ENCODE measurements at regions not wholly inside any gene's neighbourhood (a gene's known extent, or its start where the extent isn't known, plus 50 kb on each side); places are given as distances from the start of the nearest gene placed in this dataset.
"Not testable (repeated sequence)": the region's sequence is repeated elsewhere in the genome, so short reads cannot be mapped to it uniquely, and the experiment has no call there.

DNA sequence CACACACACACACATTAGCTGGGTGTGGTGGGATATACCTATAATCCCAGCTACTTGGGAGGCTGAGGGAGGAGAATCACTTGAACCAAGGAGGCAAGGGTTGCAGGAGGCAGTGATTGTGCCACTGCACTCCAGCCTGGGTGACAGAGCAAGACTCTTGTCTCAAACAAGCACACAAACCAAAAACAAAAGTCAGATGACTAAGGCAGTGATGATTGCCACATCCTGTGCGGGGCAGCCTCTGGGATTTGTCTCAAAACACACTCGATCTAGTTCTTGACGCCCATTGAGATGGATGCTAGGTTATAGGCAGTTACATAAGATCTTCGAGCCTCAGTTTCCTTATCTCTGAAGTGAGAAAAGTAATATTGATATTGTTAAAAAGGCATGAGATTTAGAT, 57.8 kb upstream of the NBPF8 start:
- DNase-seq, result not testable (repeated sequence)

GRCh38 chr1:120356170-120356569, 58.7 kb upstream of the NBPF8 start:
- DNase-seq, result peak; percentile 19

DNA sequence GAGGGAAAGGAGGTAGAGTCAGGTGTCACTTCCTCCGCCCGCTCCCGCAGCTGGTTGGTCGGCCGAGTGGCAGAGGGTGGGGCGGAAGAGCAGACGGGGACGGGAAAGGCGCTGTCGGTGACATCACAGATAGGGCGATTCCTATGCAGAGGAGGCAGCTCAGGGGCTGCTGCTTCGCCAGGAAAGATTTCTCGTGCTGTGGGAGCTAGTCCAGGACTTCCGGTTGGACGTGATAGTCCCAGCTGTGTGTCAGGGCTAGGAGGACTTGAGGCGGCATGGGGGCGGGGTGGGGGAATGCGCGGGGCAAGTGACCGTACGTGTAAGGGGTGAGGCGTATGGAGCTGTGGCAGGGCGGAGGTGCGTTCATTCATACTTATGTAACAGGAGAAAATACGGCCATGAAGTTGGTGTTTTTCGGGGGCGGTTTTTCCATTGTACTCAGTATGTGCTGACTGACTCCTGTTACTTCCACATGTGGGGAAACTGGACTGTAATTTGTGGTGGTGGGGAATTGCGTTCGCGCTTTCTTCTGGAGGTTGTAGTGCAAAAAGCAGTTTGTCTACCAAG, 60.1 kb upstream of the NBPF8 start:
- peak; percentile 40 for DNase-seq

DNA sequence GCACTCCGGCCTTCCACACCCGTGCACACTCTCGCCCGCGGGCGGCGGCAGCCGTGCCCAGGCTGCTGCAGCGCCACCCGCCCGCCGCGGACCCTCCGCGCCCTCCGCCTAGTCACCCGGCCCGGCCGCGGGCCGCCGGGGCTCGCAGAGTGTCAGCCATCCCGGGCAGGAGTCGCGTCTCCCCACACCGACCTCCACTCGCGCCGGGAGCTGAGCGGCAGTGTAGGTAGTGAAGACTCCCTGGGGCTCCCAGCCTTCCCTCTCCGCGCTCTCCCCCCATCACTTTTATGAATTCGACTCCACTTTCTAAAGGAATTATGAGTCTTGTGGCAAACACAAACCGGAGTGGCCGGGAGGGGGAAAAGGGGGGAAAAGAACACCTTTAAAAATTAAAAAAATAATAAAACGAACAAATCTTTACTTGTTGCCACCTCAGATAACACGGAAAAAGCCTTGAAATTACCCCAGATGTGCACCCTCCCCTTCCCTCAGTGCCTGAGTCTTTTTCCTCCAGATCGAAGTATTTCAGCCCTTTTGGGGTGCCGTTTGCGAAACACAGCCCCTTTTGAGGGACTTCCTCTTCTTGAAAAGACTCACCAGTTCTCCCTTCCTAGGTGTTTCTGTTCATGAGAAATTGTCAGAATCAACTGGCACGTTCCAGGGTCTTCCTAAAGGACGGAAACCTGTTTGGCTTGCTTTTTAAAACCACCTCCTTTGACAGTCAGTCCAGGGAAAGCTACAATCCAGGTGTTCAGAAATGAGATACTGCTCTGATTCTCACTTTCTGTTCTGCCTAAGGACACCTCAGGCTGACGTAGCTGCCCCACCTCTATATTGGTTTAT, 72.4 kb upstream of the NBPF8 start:
- not testable (repeated sequence) for DNase-seq

GRCh38 chr1:120341756-120342155, 73.1 kb upstream of the NBPF8 start:
- DNase-seq, result not testable (repeated sequence)

DNA sequence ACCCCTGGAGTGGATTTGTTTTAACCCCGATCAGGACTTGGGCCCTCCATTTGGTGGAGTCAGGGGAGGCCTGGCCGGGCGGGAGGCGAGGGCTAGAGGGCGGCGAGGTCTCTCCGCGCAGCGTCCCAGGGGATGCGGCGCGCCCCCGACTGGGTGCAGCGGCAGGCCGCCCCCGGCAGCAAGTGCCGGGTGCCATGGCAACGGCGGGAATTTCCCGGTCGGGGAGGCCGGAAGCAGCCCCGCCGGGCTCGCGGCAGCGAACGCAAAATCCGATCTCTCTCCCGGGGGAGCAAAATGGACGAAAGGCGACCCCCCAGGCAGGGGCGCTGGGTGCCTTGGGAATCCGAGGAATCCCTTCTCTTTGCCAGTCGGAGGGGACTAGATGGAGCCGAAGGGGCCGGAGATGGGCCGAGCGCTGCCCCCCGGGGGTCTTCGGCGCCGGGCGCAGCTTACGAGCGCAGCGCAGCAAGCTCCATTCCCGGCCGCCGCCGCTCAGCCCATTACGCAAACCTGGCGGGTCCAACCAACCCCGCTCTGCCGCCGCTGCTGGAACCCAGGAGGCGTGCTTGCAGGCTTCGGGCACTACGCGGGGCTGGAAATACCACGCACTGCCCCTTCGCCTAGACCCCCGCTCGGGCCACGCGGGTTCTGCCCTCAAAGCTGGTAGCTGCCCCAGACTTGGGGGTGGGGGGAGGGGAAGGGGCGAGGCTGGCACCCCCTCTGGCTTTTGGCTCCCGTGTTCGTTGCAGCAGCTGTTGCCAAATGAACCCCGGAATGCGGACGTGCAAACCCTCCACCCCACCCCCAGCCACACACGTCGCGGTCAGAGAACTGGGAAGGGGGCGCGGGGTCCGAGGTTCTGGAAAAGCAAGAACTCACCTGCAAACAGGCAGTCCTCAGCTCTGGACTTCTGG, 73.7 kb upstream of the NBPF8 start:
- not testable (repeated sequence) for DNase-seq

DNA sequence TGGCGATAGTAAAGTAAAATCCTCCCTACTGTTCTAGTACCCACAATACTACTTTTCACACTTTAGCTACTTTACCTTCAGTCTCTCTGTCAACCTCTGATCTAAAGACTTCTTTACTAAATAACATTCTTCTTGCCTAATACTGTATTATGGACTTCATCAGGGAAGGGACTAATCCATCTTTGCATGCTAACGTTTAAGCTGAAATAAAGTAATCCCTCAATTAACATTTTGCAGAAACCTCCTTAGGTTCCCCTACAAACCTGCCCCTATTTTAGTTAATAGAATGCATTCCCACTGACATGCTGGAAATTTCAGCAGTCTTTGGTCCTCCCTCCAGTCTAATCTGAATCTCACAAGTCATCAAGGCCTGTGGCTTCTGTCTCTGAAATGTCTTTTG, 99.1 kb upstream of the NBPF8 start:
- DNase-seq, result not testable (repeated sequence)

GRCh38 chr1:120311930-120312329, 102.9 kb upstream of the NBPF8 start:
- not testable (repeated sequence) for DNase-seq

- not testable (repeated sequence) for DNase-seq
Measured at GRCh38 chr1:120308940-120309578, 105.8 kb upstream of the NBPF8 start.

DNA sequence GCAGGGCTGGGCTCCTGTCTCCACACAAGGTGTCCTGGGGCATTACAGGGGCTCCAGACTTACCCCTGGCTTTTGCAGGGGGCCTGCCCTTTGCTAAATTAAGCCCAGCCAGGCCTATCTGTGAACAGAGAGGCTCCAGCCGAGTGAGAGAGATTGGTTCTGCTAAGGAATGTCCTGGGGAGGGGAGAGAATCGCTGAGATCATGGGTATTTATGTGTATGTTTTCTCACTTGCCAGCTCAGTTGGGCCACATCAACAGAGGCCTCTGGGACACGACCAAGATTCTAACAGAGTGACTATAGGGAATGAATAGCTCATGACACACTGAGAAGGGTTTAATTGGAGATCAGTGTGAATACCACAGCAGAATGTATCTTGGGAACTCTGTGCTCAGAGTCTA, 109.8 kb upstream of the NBPF8 start:
- DNase-seq, result not testable (repeated sequence)

DNA sequence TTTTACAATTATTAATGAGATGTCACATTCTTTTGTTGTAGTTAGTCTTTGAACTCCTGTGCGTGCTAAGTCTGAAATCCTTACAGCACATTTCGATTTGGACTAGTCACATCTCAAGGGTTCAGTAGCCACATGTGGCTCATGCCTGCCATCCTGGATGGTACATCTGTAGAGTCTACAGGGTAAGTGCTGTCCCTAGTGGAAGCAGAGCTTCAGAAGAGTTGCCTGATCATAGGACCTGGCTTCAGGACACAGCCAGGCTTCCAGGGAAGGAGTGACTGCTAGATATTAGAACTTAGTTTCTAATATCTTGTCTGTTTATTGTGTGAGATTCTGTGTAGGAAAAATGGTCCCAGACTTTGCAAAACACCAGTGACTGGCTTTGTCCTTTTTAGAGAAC, 110.5 kb upstream of the NBPF8 start:
- not testable (repeated sequence) for DNase-seq

DNA sequence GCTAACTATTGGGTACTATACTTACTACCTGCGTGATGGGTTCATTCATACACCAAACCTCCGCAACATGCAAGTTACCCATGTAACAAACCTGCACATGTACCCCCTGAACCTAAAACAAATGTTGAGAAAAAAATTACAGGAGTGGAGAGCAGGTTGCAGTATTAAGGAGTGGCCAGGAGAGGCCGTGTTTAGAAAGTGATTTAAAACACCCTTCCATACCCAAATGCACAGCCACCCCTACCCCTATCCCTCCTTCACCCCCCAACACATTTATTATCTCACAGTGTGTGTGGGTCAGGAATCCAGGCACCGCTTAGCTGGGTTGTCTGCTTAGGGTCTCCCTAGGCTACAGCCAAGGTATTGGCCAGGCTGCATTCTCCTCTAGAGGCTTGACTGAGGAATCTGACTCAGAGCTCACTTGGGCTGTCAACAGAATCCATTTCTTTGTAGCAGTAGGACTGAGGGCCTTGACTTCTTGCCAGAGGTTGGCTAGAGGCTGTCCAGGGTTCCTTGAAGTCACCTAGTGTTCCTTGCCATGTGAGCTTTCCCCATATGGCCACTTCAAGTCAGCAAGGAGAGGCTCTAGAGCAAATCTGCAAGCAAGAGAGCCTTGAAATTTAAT, 115.3 kb upstream of the NBPF8 start:
- DNase-seq, result not testable (repeated sequence)

DNA sequence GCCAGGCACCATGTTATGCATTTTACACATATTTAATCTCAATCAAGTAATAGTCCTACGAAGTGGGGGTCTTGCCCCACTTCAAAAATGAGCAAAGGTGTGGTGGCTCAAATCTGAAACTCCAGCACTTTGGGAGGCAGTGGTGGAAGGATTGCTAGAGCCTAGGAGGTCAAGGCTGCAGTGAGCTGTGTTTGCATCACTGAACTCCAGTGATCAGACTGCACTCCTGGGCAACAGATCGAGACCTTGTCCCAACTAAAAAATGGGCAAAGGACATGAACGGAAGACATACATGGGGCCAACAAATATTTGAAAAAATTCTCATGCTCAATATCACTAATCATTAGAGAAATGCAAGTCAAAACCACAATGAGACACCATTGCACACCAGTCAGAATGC, 116.3 kb upstream of the NBPF8 start:
- DNase-seq, result not testable (repeated sequence)

GRCh38 chr1:120297345-120297953, 117.4 kb upstream of the NBPF8 start:
- not testable (repeated sequence) for DNase-seq

DNA sequence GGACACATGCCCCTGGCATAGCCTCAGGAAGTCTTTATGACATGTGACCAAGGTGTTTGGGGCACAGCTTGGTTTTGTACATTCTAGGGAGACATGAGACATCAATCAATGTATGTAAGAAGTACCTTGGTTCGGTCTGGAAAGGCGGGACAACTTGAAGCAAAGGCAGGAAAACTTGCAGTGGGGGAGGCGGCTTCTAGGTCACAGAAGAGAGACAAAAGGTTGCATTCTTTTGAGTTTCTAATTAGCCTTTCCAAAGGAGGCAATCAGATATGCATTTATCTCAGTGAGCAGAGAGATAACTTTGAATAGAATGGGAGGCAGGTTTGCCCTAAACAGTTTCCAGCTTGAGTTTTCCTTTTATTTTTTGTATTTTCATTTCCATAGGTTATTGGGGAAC, 113.8 kb upstream of the SEC22B start:
- not testable (repeated sequence) for DNase-seq

- DNase-seq, result not testable (repeated sequence)
Measured at GRCh38 chr1:120289601-120290074, 113.3 kb upstream of the SEC22B start.

- not testable (repeated sequence) for DNase-seq
Measured at GRCh38 chr1:120288814-120289600, 112.7 kb upstream of the SEC22B start.

DNA sequence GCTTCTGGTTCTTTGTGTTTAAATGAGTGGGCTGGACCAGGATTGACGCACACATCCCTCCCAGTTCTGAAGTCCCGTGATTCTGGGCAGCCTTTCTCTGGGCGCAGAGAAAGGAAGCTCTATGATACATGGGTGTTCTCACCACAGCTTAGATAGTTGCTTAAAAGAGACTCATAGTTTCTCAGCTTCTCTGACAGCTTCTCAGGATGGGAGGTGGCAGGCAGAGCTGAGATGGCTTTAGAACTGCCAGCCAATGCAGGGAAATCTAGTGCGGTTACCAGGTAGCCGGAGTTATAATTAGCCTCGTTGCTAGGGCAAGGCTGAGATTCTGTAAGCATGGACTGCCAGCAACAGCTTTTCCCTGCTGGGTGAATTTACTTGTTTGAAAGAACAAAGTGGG, 111.8 kb upstream of the SEC22B start:
- not testable (repeated sequence) for DNase-seq

GRCh38 chr1:120282744-120283464, 106.6 kb upstream of the SEC22B start:
- not testable (repeated sequence) for DNase-seq

- not testable (repeated sequence) for DNase-seq
Measured at GRCh38 chr1:120278259-120278610, 101.9 kb upstream of the SEC22B start.

Measured in NCI-H345 (cell line).